A673 (cell line): ENCODE measurements at regions not wholly inside any gene's neighbourhood (a gene's known extent, or its start where the extent isn't known, plus 50 kb on each side); places are given as distances from the start of the nearest gene placed in this dataset.

Experiments used
- EZH2 ChIP-seq: fragments of 200-600 bp; sonication (generic); IDR thresholded peaks from 2 replicates; pipeline ENCODE4 v1.6.1; 2017; ENCODE audit warnings: borderline replicate concordance, low read depth, mild to moderate bottlenecking, mixed read lengths, antibody characterized with exemption, low read length; ENCODE audit not compliant: poor library complexity, severe bottlenecking
- TF ChIP-seq, protein P1 (sequence below): fragments of 300-800, 200-600 bp; sonication (generic); conservative IDR thresholded peaks from 2 replicates; pipeline ENCODE4 v1.5.1; 2017; ENCODE audit warnings: low read depth, mild to moderate bottlenecking, antibody characterized with exemption, low read length, moderate library complexity, mixed read lengths

DNA sequence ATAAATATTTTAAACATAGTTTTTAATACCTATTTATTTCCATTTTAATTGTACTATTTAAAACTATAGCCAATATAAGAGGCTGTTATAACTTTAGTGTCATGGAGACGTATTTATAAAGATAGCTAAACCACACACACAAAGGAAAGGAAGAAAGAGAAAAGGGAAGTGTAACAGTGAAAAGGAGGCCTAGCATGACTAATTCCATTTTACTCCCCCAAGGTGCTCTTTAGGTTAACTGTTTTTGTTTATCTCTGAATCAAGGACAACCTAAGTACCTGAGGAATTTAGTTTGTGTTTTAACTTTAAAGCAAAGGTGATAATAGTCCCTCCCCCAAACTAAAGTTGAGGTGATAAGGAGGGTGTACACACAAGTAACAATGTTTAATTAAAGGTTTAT is 1188.9 kb upstream of the C9orf72 start:
- TF ChIP-seq EZH2: no peak
- TF ChIP-seq, protein P1, sequence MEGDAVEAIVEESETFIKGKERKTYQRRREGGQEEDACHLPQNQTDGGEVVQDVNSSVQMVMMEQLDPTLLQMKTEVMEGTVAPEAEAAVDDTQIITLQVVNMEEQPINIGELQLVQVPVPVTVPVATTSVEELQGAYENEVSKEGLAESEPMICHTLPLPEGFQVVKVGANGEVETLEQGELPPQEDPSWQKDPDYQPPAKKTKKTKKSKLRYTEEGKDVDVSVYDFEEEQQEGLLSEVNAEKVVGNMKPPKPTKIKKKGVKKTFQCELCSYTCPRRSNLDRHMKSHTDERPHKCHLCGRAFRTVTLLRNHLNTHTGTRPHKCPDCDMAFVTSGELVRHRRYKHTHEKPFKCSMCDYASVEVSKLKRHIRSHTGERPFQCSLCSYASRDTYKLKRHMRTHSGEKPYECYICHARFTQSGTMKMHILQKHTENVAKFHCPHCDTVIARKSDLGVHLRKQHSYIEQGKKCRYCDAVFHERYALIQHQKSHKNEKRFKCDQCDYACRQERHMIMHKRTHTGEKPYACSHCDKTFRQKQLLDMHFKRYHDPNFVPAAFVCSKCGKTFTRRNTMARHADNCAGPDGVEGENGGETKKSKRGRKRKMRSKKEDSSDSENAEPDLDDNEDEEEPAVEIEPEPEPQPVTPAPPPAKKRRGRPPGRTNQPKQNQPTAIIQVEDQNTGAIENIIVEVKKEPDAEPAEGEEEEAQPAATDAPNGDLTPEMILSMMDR: no peak
